Upper lobe of right lung (tissue), 1 donor: ENCODE measurements at regions not wholly inside any gene's neighbourhood (a gene's known extent, or its start where the extent isn't known, plus 50 kb on each side); places are given as distances from the start of the nearest gene placed in this dataset.

Experiments used
- ATAC-seq: fragments of 200-7000 bp; cut with Tn5 transposase; one replicate; pipeline ENCODE4 v1.9.1; 2020; ENCODE audit warnings: mild to moderate bottlenecking, moderate library complexity
- DNase-seq: peaks from one replicate; pipeline ENCODE4 v3.0.0-alpha.2; 2020
- H3K27ac ChIP-seq: fragments of 200-600 bp; one replicate; pipeline ENCODE4 v1.8.0; 2022
- H3K27me3 ChIP-seq: fragments of 200-600 bp; one replicate; pipeline ENCODE4 v1.8.0; 2022; ENCODE audit warnings: mild to moderate bottlenecking
- H3K36me3 ChIP-seq: fragments of 200-600 bp; one replicate; pipeline ENCODE4 v1.8.0; 2022
- H3K4me1 ChIP-seq: fragments of 200-600 bp; one replicate; pipeline ENCODE4 v1.8.0; 2022
- H3K4me3 ChIP-seq: fragments of 200-600 bp; one replicate; pipeline ENCODE4 v1.8.0; 2022; ENCODE audit warnings: mild to moderate bottlenecking
- H3K9me3 ChIP-seq: fragments of 200-600 bp; one replicate; pipeline ENCODE4 v1.8.0; 2022
- CTCF ChIP-seq: fragments of 200-600 bp; IDR thresholded peaks from one replicate; pipeline ENCODE4 v1.8.0; 2022; ENCODE audit warnings: antibody characterized with exemption
- intact Hi-C: fragments of 100-400 bp; cut with DNase I; formaldehyde crosslinking; loops from one replicate; pipeline ENCODE4 v1.11.0; 2022
- donor health status: DM: no; HTN: yes; CAD: no; lungs with severe emphysema.

- Histone ChIP-seq H3K4me3 (no peak overlapping the region), H3K27me3 (peaks cover 30% of the 10 kb centered on the region), H3K27ac (no peak overlapping the region), H3K4me1 (no peaks in the 10 kb centered on the region), H3K9me3 (no peaks in the 10 kb centered on the region), H3K36me3 (no peaks in the 10 kb centered on the region)
- intact Hi-C loops = no loop called here
- ATAC-seq (no peak), DNase-seq (no peak)
- no peak for TF ChIP-seq CTCF
Measured at GRCh38 chr14:97297100-97297499, 499.9 kb downstream of the VRK1 start.

- H3K4me1 ChIP-seq = no peaks in the 10 kb centered on the region
- no peaks in the 10 kb centered on the region for H3K9me3 ChIP-seq
- DNase-seq (no peak), ATAC-seq (no peak)
- peaks cover 30% of the 10 kb centered on the region for H3K27me3 ChIP-seq
- H3K36me3 ChIP-seq = no peaks in the 10 kb centered on the region
- H3K4me3 ChIP-seq = no peak overlapping the region
- H3K27ac ChIP-seq = no peak overlapping the region
- intact Hi-C loops = no loop called here
- no peak for TF ChIP-seq CTCF
Measured at GRCh38 chr14:97298331-97298730, 501.1 kb downstream of the VRK1 start.

GRCh38 chr14:97298736-97299135 lies 501.6 kb downstream of the VRK1 start:
- Histone ChIP-seq H3K36me3 (no peaks in the 10 kb centered on the region), H3K4me1 (no peaks in the 10 kb centered on the region), H3K27me3 (peaks cover 30% of the 10 kb centered on the region), H3K9me3 (no peaks in the 10 kb centered on the region), H3K4me3 (no peak overlapping the region), H3K27ac (no peak overlapping the region)
- DNase-seq = no peak
- TF ChIP-seq CTCF = no peak
- no peak for ATAC-seq
- intact Hi-C loops = no loop called here

GRCh38 chr14:97299661-97300060 lies 502.5 kb downstream of the VRK1 start:
- H3K4me1 ChIP-seq = no peaks in the 10 kb centered on the region
- H3K9me3 ChIP-seq = no peaks in the 10 kb centered on the region
- peaks cover 21% of the 10 kb centered on the region for H3K27me3 ChIP-seq
- no peaks in the 10 kb centered on the region for H3K36me3 ChIP-seq
- no peak overlapping the region for H3K27ac ChIP-seq
- intact Hi-C loops = no loop called here
- ATAC-seq (no peak), DNase-seq (no peak)
- no peak overlapping the region for H3K4me3 ChIP-seq
- TF ChIP-seq CTCF = peak; percentile 14

GRCh38 chr14:97301931-97302559 lies 504.9 kb downstream of the VRK1 start:
- ATAC-seq = no peak
- no peak for DNase-seq
- intact Hi-C loops = no loop called here

More at GRCh38 chr14:97301931-97302559, 504.9 kb downstream of the VRK1 start:
- no peaks in the 10 kb centered on the region for H3K36me3 ChIP-seq
- TF ChIP-seq CTCF = no peak
- H3K4me3 ChIP-seq = no peak overlapping the region
- no peaks in the 10 kb centered on the region for H3K4me1 ChIP-seq
- H3K27ac ChIP-seq = no peak overlapping the region
- peaks cover 13% of the 10 kb centered on the region for H3K27me3 ChIP-seq
- H3K9me3 ChIP-seq = no peaks in the 10 kb centered on the region
